Hematopoietic multipotent progenitor cell treated with erythropoietin and hydrocortisone succinate and interleukin-3 and kit ligand, for 4 days (in vitro differentiated cells): ENCODE measurements at regions not wholly inside any gene's neighbourhood (a gene's known extent, or its start where the extent isn't known, plus 50 kb on each side); places are given as distances from the start of the nearest gene placed in this dataset.
"Not testable (repeated sequence)": the region's sequence is repeated elsewhere in the genome, so short reads cannot be mapped to it uniquely, and the experiment has no call there.

ENCODE experiments used
- DNase-seq: peaks from one replicate; pipeline ENCODE4 v3.0.0-alpha.2; 2015

GRCh38 chr2:193222454-193222853 is 1027.7 kb upstream of the TMEFF2 start:
- DNase-seq = no peak

GRCh38 chr2:193219413-193219812 is 1024.7 kb upstream of the TMEFF2 start:
- no peak for DNase-seq

GRCh38 chr2:193201583-193201982 is 1006.9 kb upstream of the TMEFF2 start:
- no peak for DNase-seq

GRCh38 chr2:193199322-193199721 is 1004.6 kb upstream of the TMEFF2 start:
- DNase-seq = peak; percentile 81

GRCh38 chr2:193187816-193188215 is 993.1 kb upstream of the TMEFF2 start:
- peak; percentile 4 for DNase-seq

GRCh38 chr2:193170981-193171380 is 976.2 kb upstream of the TMEFF2 start:
- not testable (repeated sequence) for DNase-seq

- DNase-seq = no peak
Observed at GRCh38 chr2:193156480-193156879, 961.7 kb upstream of the TMEFF2 start.

GRCh38 chr2:193154076-193154475 is 959.3 kb upstream of the TMEFF2 start:
- no peak for DNase-seq

GRCh38 chr2:193153576-193153975 is 958.8 kb upstream of the TMEFF2 start:
- DNase-seq = no peak

GRCh38 chr2:193142467-193142866 is 947.7 kb upstream of the TMEFF2 start:
- not testable (repeated sequence) for DNase-seq

- no peak for DNase-seq
Observed at GRCh38 chr2:193141998-193142397, 947.3 kb upstream of the TMEFF2 start.

- DNase-seq = not testable (repeated sequence)
Observed at GRCh38 chr2:193140895-193141294, 946.2 kb upstream of the TMEFF2 start.

GRCh38 chr2:193124815-193125214 is 930.1 kb upstream of the TMEFF2 start:
- no peak for DNase-seq

- DNase-seq = no peak
Observed at GRCh38 chr2:193114827-193115226, 920.1 kb upstream of the TMEFF2 start.

- no peak for DNase-seq
Observed at GRCh38 chr2:193112986-193113385, 918.3 kb upstream of the TMEFF2 start.

GRCh38 chr2:193103064-193103463 is 908.3 kb upstream of the TMEFF2 start:
- no peak for DNase-seq

GRCh38 chr2:193101591-193101990 is 906.9 kb upstream of the TMEFF2 start:
- no peak for DNase-seq

GRCh38 chr2:193088026-193088425 is 893.3 kb upstream of the TMEFF2 start:
- DNase-seq = no peak

GRCh38 chr2:193076995-193077394 is 882.3 kb upstream of the TMEFF2 start:
- no peak for DNase-seq

GRCh38 chr2:193074933-193075332 is 880.2 kb upstream of the TMEFF2 start:
- no peak for DNase-seq

GRCh38 chr2:193072647-193073046 is 877.9 kb upstream of the TMEFF2 start:
- no peak for DNase-seq

- DNase-seq = not testable (repeated sequence)
Observed at GRCh38 chr2:193025556-193025955, 830.8 kb upstream of the TMEFF2 start.

GRCh38 chr2:193024791-193025190 is 830.1 kb upstream of the TMEFF2 start:
- no peak for DNase-seq

GRCh38 chr2:193011870-193012269 is 817.1 kb upstream of the TMEFF2 start:
- no peak for DNase-seq

GRCh38 chr2:192993059-192993458 is 798.3 kb upstream of the TMEFF2 start:
- no peak for DNase-seq

- no peak for DNase-seq
Observed at GRCh38 chr2:192983173-192983572, 788.4 kb upstream of the TMEFF2 start.
